NCI-H2107 treated with DMSO at 0.1 percent for 48 hours (cell line): ENCODE measurements at regions not wholly inside any gene's neighbourhood (a gene's known extent, or its start where the extent isn't known, plus 50 kb on each side); places are given as distances from the start of the nearest gene placed in this dataset.

Experiments used
- DNase-seq: peaks from one replicate; lab custom pipeline; 2025; ENCODE audit not compliant: unreplicated experiment; lab: John Stamatoyannopoulos, UW

GRCh38 chr9:129490583-129491486 is 130.1 kb downstream of the C9orf50 start:
- DNase-seq: no peak

GRCh38 chr9:129489838-129490582 is 130.9 kb downstream of the C9orf50 start:
- DNase-seq: no peak

- no peak for DNase-seq
Measured at GRCh38 chr9:129487658-129488483, 133.0 kb downstream of the C9orf50 start.

GRCh38 chr9:129486756-129487657 is 133.9 kb downstream of the C9orf50 start:
- no peak for DNase-seq

- DNase-seq: no peak
Measured at GRCh38 chr9:129485145-129485774, 135.6 kb downstream of the C9orf50 start.

- DNase-seq: no peak
Measured at GRCh38 chr9:129484352-129485000, 136.4 kb downstream of the C9orf50 start.

- no peak for DNase-seq
Measured at GRCh38 chr9:129483415-129484351, 137.2 kb downstream of the C9orf50 start.

- peak; percentile 25 for DNase-seq
Measured at GRCh38 chr9:129482521-129483414, 138.1 kb downstream of the C9orf50 start.

GRCh38 chr9:129481810-129482511 is 138.9 kb downstream of the C9orf50 start:
- DNase-seq: no peak

GRCh38 chr9:129481424-129481809 is 139.5 kb downstream of the C9orf50 start:
- no peak for DNase-seq

GRCh38 chr9:129480745-129481144 is 140.2 kb downstream of the C9orf50 start:
- DNase-seq: no peak

- DNase-seq: no peak
Measured at GRCh38 chr9:129480227-129480626, 140.7 kb downstream of the C9orf50 start.

GRCh38 chr9:129479631-129480011 is 141.3 kb downstream of the C9orf50 start:
- no peak for DNase-seq

- DNase-seq: no peak
Measured at GRCh38 chr9:129478961-129479630, 141.8 kb downstream of the C9orf50 start.

- no peak for DNase-seq
Measured at GRCh38 chr9:129478461-129478860, 142.4 kb downstream of the C9orf50 start.
